Transverse colon (tissue), 4 donors: ENCODE measurements at regions not wholly inside any gene's neighbourhood (a gene's known extent, or its start where the extent isn't known, plus 50 kb on each side); places are given as distances from the start of the nearest gene placed in this dataset.

Source experiments
- EP300 ChIP-seq: sonication (generic); formaldehyde crosslinking; IDR thresholded peaks from one replicate; pipeline ENCODE4 v1.6.1; 2017; ENCODE audit warnings: antibody characterized with exemption, low read depth
- POLR2A ChIP-seq: fragments of 450-650 bp; IDR thresholded peaks from one replicate; pipeline ENCODE4 v1.6.1; 2016; ENCODE audit warnings: antibody characterized with exemption, mild to moderate bottlenecking, moderate library complexity
- POLR2AphosphoS5 ChIP-seq, 3 donors: sonication (generic); formaldehyde crosslinking; IDR thresholded peaks; one replicate each; pipeline ENCODE4 v1.6.1; 2016; ENCODE audit warnings: antibody characterized with exemption in 3 of 3
- TF ChIP-seq, protein P1 (sequence below), 5 experiments: fragments of 200-600 bp in 3 of 5; fragments of 450-650 bp in 2 of 5; sonication (generic) in 3 of 5; IDR thresholded peaks; 1 replicate in 2 of 5; 2 replicates in 3 of 5; pipeline ENCODE4 v1.5.1; 2016 to 2017; ENCODE audit warnings: antibody characterized with exemption in 5 of 5, inconsistent platforms in 3 of 5, mild to moderate bottlenecking in 2 of 5, moderate library complexity in 1 of 5

DNA sequence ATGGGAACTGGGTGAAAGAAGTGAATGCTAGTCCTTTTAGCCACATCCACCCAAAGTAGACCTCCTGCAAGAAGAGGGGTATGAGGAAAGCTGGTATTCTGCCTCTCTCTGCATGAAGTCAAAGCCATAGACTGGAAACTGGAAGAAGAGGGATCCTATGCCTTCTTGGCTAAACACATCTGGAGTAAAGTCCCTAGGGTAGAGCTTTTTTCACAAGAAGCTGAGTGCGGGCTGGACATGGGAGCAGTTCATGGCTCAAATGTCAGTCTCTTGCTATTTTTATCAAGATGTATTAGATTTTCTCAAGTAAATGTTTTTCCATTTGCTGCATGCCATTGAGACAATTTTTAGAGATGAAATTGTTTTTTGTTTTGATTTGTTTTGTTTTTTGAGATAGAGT lies 206.5 kb upstream of the TMEM72 start:
- TF ChIP-seq, protein P1, sequence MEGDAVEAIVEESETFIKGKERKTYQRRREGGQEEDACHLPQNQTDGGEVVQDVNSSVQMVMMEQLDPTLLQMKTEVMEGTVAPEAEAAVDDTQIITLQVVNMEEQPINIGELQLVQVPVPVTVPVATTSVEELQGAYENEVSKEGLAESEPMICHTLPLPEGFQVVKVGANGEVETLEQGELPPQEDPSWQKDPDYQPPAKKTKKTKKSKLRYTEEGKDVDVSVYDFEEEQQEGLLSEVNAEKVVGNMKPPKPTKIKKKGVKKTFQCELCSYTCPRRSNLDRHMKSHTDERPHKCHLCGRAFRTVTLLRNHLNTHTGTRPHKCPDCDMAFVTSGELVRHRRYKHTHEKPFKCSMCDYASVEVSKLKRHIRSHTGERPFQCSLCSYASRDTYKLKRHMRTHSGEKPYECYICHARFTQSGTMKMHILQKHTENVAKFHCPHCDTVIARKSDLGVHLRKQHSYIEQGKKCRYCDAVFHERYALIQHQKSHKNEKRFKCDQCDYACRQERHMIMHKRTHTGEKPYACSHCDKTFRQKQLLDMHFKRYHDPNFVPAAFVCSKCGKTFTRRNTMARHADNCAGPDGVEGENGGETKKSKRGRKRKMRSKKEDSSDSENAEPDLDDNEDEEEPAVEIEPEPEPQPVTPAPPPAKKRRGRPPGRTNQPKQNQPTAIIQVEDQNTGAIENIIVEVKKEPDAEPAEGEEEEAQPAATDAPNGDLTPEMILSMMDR (IDR thresholded peaks at IDR 0.05): no peak
- TF ChIP-seq POLR2A (no peak), POLR2AphosphoS5 (IDR thresholded peaks at IDR 0.05) (no peak), EP300 (no peak)
